Esophagus squamous epithelium (tissue), 5 donors: ENCODE measurements at regions not wholly inside any gene's neighbourhood (a gene's known extent, or its start where the extent isn't known, plus 50 kb on each side); places are given as distances from the start of the nearest gene placed in this dataset.

Source experiments
- DNase-seq: peaks from one replicate; lab custom pipeline; 2025; lab: John Stamatoyannopoulos, UW
- H3K27ac ChIP-seq, 4 donors: fragments of 200-600 bp; sonication (generic); one replicate each; pipeline ENCODE4 v1.5.1; 2016 to 2019; ENCODE audit warnings: mild to moderate bottlenecking in 1 of 4
- H3K27me3 ChIP-seq, 4 donors: fragments of 200-600 bp; sonication (generic); 1 replicate in 3 of 4; 2 replicates in 1 of 4; pipeline versions ENCODE4 v1.5.1 to v1.6.0; 2017 to 2021; ENCODE audit warnings: antibody characterized with exemption in 1 of 4
- H3K36me3 ChIP-seq, 3 donors: fragments of 200-600 bp; sonication (generic); one replicate each; pipeline ENCODE4 v1.5.1; 2016 to 2019
- H3K4me1 ChIP-seq, 3 donors: fragments of 200-600 bp; sonication (generic); one replicate each; pipeline ENCODE4 v1.5.1; 2017 to 2019
- H3K4me3 ChIP-seq, 4 donors: fragments of 200-600 bp; sonication (generic); 1 replicate in 3 of 4; 2 replicates in 1 of 4; pipeline ENCODE4 v1.5.1; 2016 to 2019; ENCODE audit warnings: mild to moderate bottlenecking in 2 of 4, moderate library complexity in 1 of 4
- H3K9me3 ChIP-seq, 3 donors: fragments of 200-600 bp; sonication (generic); one replicate each; pipeline ENCODE4 v1.5.1; 2016 to 2019
- CTCF ChIP-seq, 6 experiments: fragments of 450-650 bp in 4 of 6; fragments of 200-600 bp in 2 of 6; sonication (generic) in 2 of 6; IDR thresholded peaks; one replicate each; pipeline ENCODE4 v1.5.1; 2016 to 2019; ENCODE audit warnings: antibody characterized with exemption in 6 of 6, mild to moderate bottlenecking in 4 of 6, moderate library complexity in 4 of 6
- POLR2A ChIP-seq, 4 donors: fragments of 450-650 bp; IDR thresholded peaks; one replicate each; pipeline ENCODE4 v1.6.1; 2017; ENCODE audit warnings: antibody characterized with exemption in 4 of 4, mild to moderate bottlenecking in 4 of 4, moderate library complexity in 3 of 4
- WGBS, 2 donors: methylation state at CpG; one replicate each; pipeline ENCODE4 v1.1.5; 2018; 5-methylcytosine and 5-hydroxymethylcytosine counted together
- intact Hi-C: fragments of 100-400 bp; cut with DNase I; formaldehyde crosslinking; loops from one replicate; pipeline ENCODE4 v1.15.0; 2022
- donor health status: DM: yes; HTN: yes; CAD: no.

- 84 to 85% methylated on average over 6 of the region's 6 CpGs for WGBS, 2 donors
- no peaks in the 10 kb centered on the region for H3K9me3 ChIP-seq
- intact Hi-C loops, result no loop called here
- no peaks in the 10 kb centered on the region for H3K27me3 ChIP-seq
- H3K27ac ChIP-seq, result no peak overlapping the region
- no peak for DNase-seq
- no peaks in the 10 kb centered on the region for H3K4me1 ChIP-seq
- TF ChIP-seq POLR2A (IDR thresholded peaks at IDR 0.05) (no peak), CTCF (IDR thresholded peaks at IDR 0.05) (no peak)
- H3K36me3 ChIP-seq, result no peaks in the 10 kb centered on the region
- H3K4me3 ChIP-seq, result no peak overlapping the region
These were observed 87.6 kb downstream of the SLC24A2 start for GRCh38 chr9:19701274-19701673.

- H3K9me3 ChIP-seq, result no peaks in the 10 kb centered on the region
- no peak overlapping the region for H3K27ac ChIP-seq
- no peaks in the 10 kb centered on the region for H3K36me3 ChIP-seq
- H3K4me1 ChIP-seq, result no peaks in the 10 kb centered on the region
- H3K4me3 ChIP-seq, result no peak overlapping the region
- TF ChIP-seq CTCF (IDR thresholded peaks at IDR 0.05) (no peak), POLR2A (IDR thresholded peaks at IDR 0.05) (no peak)
- no peaks in the 10 kb centered on the region for H3K27me3 ChIP-seq
- DNase-seq, result no peak
- intact Hi-C loops, result no loop called here
- 67 to 70% methylated on average over 3 of the region's 3 CpGs for WGBS, 2 donors
These were observed 88.1 kb downstream of the SLC24A2 start for GRCh38 chr9:19700699-19701098.

GRCh38 chr9:19699756-19700155, 89.1 kb downstream of the SLC24A2 start:
- H3K4me3 ChIP-seq, result no peak overlapping the region
- H3K27ac ChIP-seq, result no peak overlapping the region
- H3K27me3 ChIP-seq, result no peaks in the 10 kb centered on the region
- no peaks in the 10 kb centered on the region for H3K9me3 ChIP-seq
- no peaks in the 10 kb centered on the region for H3K36me3 ChIP-seq
- WGBS, 2 donors, result 26 to 27% methylated on average over 3 of the region's 3 CpGs
- no peak for TF ChIP-seq CTCF (IDR thresholded peaks at IDR 0.05)
- TF ChIP-seq POLR2A (IDR thresholded peaks at IDR 0.05), result no peak
- no peaks in the 10 kb centered on the region for H3K4me1 ChIP-seq
- no peak for DNase-seq
- intact Hi-C loops, result no loop called here

GRCh38 chr9:19698960-19699359, 89.9 kb downstream of the SLC24A2 start:
- intact Hi-C loops, result no loop called here
- no peak overlapping the region for H3K27ac ChIP-seq
- 26 to 38% methylated on average over 3 of the region's 3 CpGs for WGBS, 2 donors
- H3K27me3 ChIP-seq, result no peaks in the 10 kb centered on the region
- H3K36me3 ChIP-seq, result no peaks in the 10 kb centered on the region
- TF ChIP-seq CTCF (IDR thresholded peaks at IDR 0.05), result no peak
- no peak for TF ChIP-seq POLR2A (IDR thresholded peaks at IDR 0.05)
- H3K4me1 ChIP-seq, result no peaks in the 10 kb centered on the region
- no peak for DNase-seq
- no peak overlapping the region for H3K4me3 ChIP-seq
- H3K9me3 ChIP-seq, result no peaks in the 10 kb centered on the region

GRCh38 chr9:19694601-19695000, 94.2 kb downstream of the SLC24A2 start:
- no peaks in the 10 kb centered on the region for H3K9me3 ChIP-seq
- 80 to 82% methylated on average over 3 of the region's 3 CpGs for WGBS, 2 donors
- no peaks in the 10 kb centered on the region for H3K27me3 ChIP-seq
- no peaks in the 10 kb centered on the region for H3K4me1 ChIP-seq
- no peak overlapping the region for H3K4me3 ChIP-seq
- no peaks in the 10 kb centered on the region for H3K36me3 ChIP-seq
- intact Hi-C loops, result no loop called here
- no peak for DNase-seq
- TF ChIP-seq CTCF (IDR thresholded peaks at IDR 0.05), result no peak
- TF ChIP-seq POLR2A (IDR thresholded peaks at IDR 0.05), result no peak
- no peak overlapping the region for H3K27ac ChIP-seq
